ENCODE measurements at regions not wholly inside any gene's neighbourhood (a gene's known extent, or its start where the extent isn't known, plus 50 kb on each side); places are given as distances from the start of the nearest gene placed in this dataset.

DNA sequence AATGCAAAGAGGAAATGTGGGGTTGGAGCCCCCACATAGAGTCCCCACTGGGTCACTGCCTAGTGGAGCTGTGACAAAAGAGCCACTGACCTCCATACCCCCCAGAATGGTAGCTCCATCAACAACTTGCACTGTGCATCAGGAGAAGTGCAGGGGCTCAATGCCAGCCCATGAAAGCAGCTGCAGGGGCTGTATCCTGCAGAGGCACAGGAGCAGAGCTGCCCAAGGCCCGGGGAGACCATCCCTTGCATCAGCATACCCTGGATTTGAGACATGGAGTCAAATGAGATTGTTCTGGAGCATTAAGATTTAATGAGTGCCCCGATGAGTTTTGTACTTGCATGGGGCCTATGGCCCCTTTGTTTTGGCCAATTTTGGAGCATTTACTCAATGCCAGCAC, 1023.6 kb downstream of the VRK1 start:
- TF ChIP-seq, protein P1, sequence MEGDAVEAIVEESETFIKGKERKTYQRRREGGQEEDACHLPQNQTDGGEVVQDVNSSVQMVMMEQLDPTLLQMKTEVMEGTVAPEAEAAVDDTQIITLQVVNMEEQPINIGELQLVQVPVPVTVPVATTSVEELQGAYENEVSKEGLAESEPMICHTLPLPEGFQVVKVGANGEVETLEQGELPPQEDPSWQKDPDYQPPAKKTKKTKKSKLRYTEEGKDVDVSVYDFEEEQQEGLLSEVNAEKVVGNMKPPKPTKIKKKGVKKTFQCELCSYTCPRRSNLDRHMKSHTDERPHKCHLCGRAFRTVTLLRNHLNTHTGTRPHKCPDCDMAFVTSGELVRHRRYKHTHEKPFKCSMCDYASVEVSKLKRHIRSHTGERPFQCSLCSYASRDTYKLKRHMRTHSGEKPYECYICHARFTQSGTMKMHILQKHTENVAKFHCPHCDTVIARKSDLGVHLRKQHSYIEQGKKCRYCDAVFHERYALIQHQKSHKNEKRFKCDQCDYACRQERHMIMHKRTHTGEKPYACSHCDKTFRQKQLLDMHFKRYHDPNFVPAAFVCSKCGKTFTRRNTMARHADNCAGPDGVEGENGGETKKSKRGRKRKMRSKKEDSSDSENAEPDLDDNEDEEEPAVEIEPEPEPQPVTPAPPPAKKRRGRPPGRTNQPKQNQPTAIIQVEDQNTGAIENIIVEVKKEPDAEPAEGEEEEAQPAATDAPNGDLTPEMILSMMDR (IDR thresholded peaks at IDR 0.05; ENCODE audit: unreplicated experiment) = no peak
- no peak overlapping the region for H3K4me3 Mint-ChIP-seq (ENCODE audit: unreplicated experiment)
- peaks cover 3% of the 10 kb centered on the region for H3K27me3 Mint-ChIP-seq (ENCODE audit: unreplicated experiment)
- H3K27ac Mint-ChIP-seq (ENCODE audit: unreplicated experiment) = no peak overlapping the region
- H3K36me3 Mint-ChIP-seq (ENCODE audit: low read depth, unreplicated experiment) = peaks cover 3% of the 10 kb centered on the region
- no peaks in the 10 kb centered on the region for H3K4me1 Mint-ChIP-seq (ENCODE audit: unreplicated experiment)
- H3K9me3 Mint-ChIP-seq (ENCODE audit: unreplicated experiment) = no peaks in the 10 kb centered on the region
- DNase-seq (ENCODE audit: low spot score) = no peak

DNA sequence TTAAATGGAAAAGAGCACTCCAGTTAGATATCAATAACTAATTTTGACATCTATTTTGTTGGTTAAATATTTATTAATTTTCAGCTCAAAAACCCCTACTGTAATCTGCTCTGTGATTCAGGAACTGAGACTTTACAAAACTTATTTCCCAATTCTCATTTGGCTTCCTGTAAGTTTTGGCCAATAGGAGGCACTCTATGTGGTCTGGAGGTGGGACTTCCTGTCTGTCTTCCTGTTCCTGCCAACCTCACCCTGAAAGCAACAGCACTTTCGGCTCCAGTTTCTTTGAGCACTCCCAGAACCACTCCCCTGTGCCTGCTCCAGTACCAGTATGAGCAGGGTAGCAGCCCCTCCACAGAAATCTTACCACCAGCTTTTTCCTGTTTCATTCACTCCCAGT, 1027.0 kb downstream of the VRK1 start:
- DNase-seq (ENCODE audit: low spot score) = no peak
- H3K27me3 Mint-ChIP-seq (ENCODE audit: unreplicated experiment) = peaks cover 3% of the 10 kb centered on the region
- peaks cover 3% of the 10 kb centered on the region for H3K36me3 Mint-ChIP-seq (ENCODE audit: low read depth, unreplicated experiment)
- no peaks in the 10 kb centered on the region for H3K4me1 Mint-ChIP-seq (ENCODE audit: unreplicated experiment)
- H3K9me3 Mint-ChIP-seq (ENCODE audit: unreplicated experiment) = no peaks in the 10 kb centered on the region
- no peak overlapping the region for H3K27ac Mint-ChIP-seq (ENCODE audit: unreplicated experiment)
- H3K4me3 Mint-ChIP-seq (ENCODE audit: unreplicated experiment) = no peak overlapping the region
- TF ChIP-seq, protein P1 (IDR thresholded peaks at IDR 0.05; ENCODE audit: unreplicated experiment) = no peak

DNA sequence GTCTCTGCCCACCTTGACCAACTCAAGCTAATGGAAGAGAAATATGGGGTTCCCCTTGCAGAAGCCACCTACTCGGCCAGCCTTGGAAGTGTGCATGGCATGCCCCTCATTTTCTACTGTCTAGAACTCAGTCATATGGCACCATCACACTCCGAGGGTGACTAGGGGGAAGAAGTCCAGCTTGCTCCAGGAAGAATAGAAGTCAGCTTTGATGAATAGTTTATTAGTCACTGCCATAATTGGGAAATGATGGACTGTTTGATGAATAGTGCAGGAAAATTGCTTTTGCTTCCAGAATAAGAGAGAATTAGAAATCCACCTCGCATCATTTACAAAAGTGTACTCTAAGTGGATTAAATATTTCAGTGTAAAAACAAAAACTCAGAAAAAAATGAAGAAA, 1030.6 kb downstream of the VRK1 start:
- TF ChIP-seq, protein P1 (IDR thresholded peaks at IDR 0.05; ENCODE audit: unreplicated experiment) = no peak
- H3K36me3 Mint-ChIP-seq (ENCODE audit: low read depth, unreplicated experiment) = peaks cover 3% of the 10 kb centered on the region
- no peak overlapping the region for H3K4me3 Mint-ChIP-seq (ENCODE audit: unreplicated experiment)
- no peak overlapping the region for H3K27ac Mint-ChIP-seq (ENCODE audit: unreplicated experiment)
- H3K9me3 Mint-ChIP-seq (ENCODE audit: unreplicated experiment) = no peaks in the 10 kb centered on the region
- no peaks in the 10 kb centered on the region for H3K4me1 Mint-ChIP-seq (ENCODE audit: unreplicated experiment)
- peaks cover 2% of the 10 kb centered on the region for H3K27me3 Mint-ChIP-seq (ENCODE audit: unreplicated experiment)
- no peak for DNase-seq (ENCODE audit: low spot score)

DNA sequence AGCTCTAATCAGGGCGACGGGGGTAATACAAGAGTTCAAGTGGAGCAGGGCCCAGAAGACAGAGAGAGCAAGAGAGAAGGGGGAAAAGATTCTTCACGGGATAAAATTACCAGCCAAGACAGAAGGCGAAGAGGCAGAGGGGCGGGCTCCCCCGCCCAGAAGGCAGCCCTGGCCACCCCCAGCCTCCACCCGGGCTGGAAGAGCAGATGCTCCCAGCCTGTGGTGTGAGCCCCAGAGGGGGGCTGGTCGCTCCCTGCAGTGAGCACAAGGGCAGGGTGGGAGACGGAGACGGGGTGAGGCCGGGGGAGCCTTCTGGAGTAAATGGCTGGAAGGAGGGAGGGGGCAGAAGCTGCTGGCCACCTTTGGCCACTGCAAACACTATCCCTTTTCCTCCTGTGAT, 1035.6 kb downstream of the VRK1 start:
- Mint-ChIP-seq H3K4me1 (ENCODE audit: unreplicated experiment) (no peaks in the 10 kb centered on the region), H3K27ac (ENCODE audit: unreplicated experiment) (no peak overlapping the region), H3K4me3 (ENCODE audit: unreplicated experiment) (no peak overlapping the region), H3K9me3 (ENCODE audit: unreplicated experiment) (no peaks in the 10 kb centered on the region), H3K27me3 (ENCODE audit: unreplicated experiment) (no peaks in the 10 kb centered on the region), H3K36me3 (ENCODE audit: low read depth, unreplicated experiment) (no peaks in the 10 kb centered on the region)
- TF ChIP-seq, protein P1 (IDR thresholded peaks at IDR 0.05; ENCODE audit: unreplicated experiment) = no peak
- DNase-seq (ENCODE audit: low spot score) = no peak

DNA sequence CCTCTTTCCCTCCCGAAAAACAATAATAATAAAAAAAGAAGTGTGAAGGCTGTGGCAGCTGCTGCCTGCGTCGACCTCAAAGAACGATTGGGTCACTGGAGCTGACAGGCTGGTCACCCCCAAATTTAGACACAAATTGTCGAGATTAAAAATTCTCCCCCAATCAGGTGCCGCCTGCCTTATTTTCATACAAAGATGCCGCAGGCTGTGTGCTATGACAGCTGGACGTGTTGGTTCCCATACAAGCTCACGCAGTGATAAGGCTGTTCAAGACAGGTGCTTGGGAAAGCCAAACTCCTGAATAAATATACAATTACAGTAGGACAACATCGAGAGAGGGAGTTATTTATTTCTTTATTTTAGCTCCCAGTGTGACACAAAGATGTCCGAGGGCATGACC, 1041.8 kb downstream of the VRK1 start:
- H3K9me3 Mint-ChIP-seq (ENCODE audit: unreplicated experiment) = no peaks in the 10 kb centered on the region
- no peaks in the 10 kb centered on the region for H3K4me1 Mint-ChIP-seq (ENCODE audit: unreplicated experiment)
- no peak for DNase-seq (ENCODE audit: low spot score)
- no peak overlapping the region for H3K27ac Mint-ChIP-seq (ENCODE audit: unreplicated experiment)
- TF ChIP-seq, protein P1 (IDR thresholded peaks at IDR 0.05; ENCODE audit: unreplicated experiment) = no peak
- H3K4me3 Mint-ChIP-seq (ENCODE audit: unreplicated experiment) = no peak overlapping the region
- no peaks in the 10 kb centered on the region for H3K27me3 Mint-ChIP-seq (ENCODE audit: unreplicated experiment)
- H3K36me3 Mint-ChIP-seq (ENCODE audit: low read depth, unreplicated experiment) = no peaks in the 10 kb centered on the region
